ENCODE measurements at regions not wholly inside any gene's neighbourhood (a gene's known extent, or its start where the extent isn't known, plus 50 kb on each side); places are given as distances from the start of the nearest gene placed in this dataset.

GRCh38 chr15:31465083-31465955, 138.7 kb downstream of the KLF13 start:
- TF ChIP-seq, protein P1, sequence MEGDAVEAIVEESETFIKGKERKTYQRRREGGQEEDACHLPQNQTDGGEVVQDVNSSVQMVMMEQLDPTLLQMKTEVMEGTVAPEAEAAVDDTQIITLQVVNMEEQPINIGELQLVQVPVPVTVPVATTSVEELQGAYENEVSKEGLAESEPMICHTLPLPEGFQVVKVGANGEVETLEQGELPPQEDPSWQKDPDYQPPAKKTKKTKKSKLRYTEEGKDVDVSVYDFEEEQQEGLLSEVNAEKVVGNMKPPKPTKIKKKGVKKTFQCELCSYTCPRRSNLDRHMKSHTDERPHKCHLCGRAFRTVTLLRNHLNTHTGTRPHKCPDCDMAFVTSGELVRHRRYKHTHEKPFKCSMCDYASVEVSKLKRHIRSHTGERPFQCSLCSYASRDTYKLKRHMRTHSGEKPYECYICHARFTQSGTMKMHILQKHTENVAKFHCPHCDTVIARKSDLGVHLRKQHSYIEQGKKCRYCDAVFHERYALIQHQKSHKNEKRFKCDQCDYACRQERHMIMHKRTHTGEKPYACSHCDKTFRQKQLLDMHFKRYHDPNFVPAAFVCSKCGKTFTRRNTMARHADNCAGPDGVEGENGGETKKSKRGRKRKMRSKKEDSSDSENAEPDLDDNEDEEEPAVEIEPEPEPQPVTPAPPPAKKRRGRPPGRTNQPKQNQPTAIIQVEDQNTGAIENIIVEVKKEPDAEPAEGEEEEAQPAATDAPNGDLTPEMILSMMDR (IDR thresholded peaks at IDR 0.05): no peak
- no peak for TF ChIP-seq EZH2 (IDR thresholded peaks at IDR 0.05; ENCODE audit: borderline replicate concordance, insufficient read depth, low read depth, low read length, poor library complexity, severe bottlenecking)

Measured in B cell (primary cell).